ENCODE measurements at regions not wholly inside any gene's neighbourhood (a gene's known extent, or its start where the extent isn't known, plus 50 kb on each side); places are given as distances from the start of the nearest gene placed in this dataset.
"Not testable (repeated sequence)": the region's sequence is repeated elsewhere in the genome, so short reads cannot be mapped to it uniquely, and the experiment has no call there.

GRCh38 chr4:181830404-181831035 lies 412.7 kb upstream of the TENM3 start:
- no peak for DNase-seq (ENCODE audit: low spot score)

GRCh38 chr4:181834071-181834470 lies 409.1 kb upstream of the TENM3 start:
- no peak for DNase-seq (ENCODE audit: low spot score)

GRCh38 chr4:181835348-181835747 lies 407.9 kb upstream of the TENM3 start:
- no peak for DNase-seq (ENCODE audit: low spot score)

- DNase-seq (ENCODE audit: low spot score), result no peak
These were observed 404.9 kb upstream of the TENM3 start for GRCh38 chr4:181838253-181838652.

- not testable (repeated sequence) for DNase-seq (ENCODE audit: low spot score)
These were observed 399.4 kb upstream of the TENM3 start for GRCh38 chr4:181843797-181844196.

GRCh38 chr4:181845617-181846016 lies 397.6 kb upstream of the TENM3 start:
- no peak for DNase-seq (ENCODE audit: low spot score)

- DNase-seq (ENCODE audit: low spot score), result no peak
These were observed 396.3 kb upstream of the TENM3 start for GRCh38 chr4:181846934-181847333.

GRCh38 chr4:181848357-181848756 lies 394.8 kb upstream of the TENM3 start:
- no peak for DNase-seq (ENCODE audit: low spot score)

GRCh38 chr4:181849472-181849871 lies 393.7 kb upstream of the TENM3 start:
- DNase-seq (ENCODE audit: low spot score), result peak; percentile 9

GRCh38 chr4:181853881-181854511 lies 389.2 kb upstream of the TENM3 start:
- peak; percentile 27 for DNase-seq (ENCODE audit: low spot score)

- no peak for DNase-seq (ENCODE audit: low spot score)
These were observed 387.9 kb upstream of the TENM3 start for GRCh38 chr4:181855307-181855706.

GRCh38 chr4:181857471-181857870 lies 385.7 kb upstream of the TENM3 start:
- DNase-seq (ENCODE audit: low spot score), result not testable (repeated sequence)

GRCh38 chr4:181858741-181859140 lies 384.5 kb upstream of the TENM3 start:
- DNase-seq (ENCODE audit: low spot score), result no peak

GRCh38 chr4:181859439-181859838 lies 383.8 kb upstream of the TENM3 start:
- no peak for DNase-seq (ENCODE audit: low spot score)

GRCh38 chr4:181860157-181860556 lies 383.0 kb upstream of the TENM3 start:
- peak; percentile 73 for DNase-seq (ENCODE audit: low spot score)

GRCh38 chr4:181860668-181861067 lies 382.5 kb upstream of the TENM3 start:
- no peak for DNase-seq (ENCODE audit: low spot score)

GRCh38 chr4:181863856-181864255 lies 379.3 kb upstream of the TENM3 start:
- DNase-seq (ENCODE audit: low spot score), result no peak

- no peak for DNase-seq (ENCODE audit: low spot score)
These were observed 372.9 kb upstream of the TENM3 start for GRCh38 chr4:181870326-181870725.

GRCh38 chr4:181874602-181875001 lies 368.6 kb upstream of the TENM3 start:
- no peak for DNase-seq (ENCODE audit: low spot score)

- no peak for DNase-seq (ENCODE audit: low spot score)
These were observed 365.8 kb upstream of the TENM3 start for GRCh38 chr4:181877329-181877848.

- peak; percentile 26 for DNase-seq (ENCODE audit: low spot score)
These were observed 353.2 kb upstream of the TENM3 start for GRCh38 chr4:181890031-181890430.

GRCh38 chr4:181890911-181891310 lies 352.3 kb upstream of the TENM3 start:
- no peak for DNase-seq (ENCODE audit: low spot score)

GRCh38 chr4:181896614-181897013 lies 346.6 kb upstream of the TENM3 start:
- DNase-seq (ENCODE audit: low spot score), result no peak
